IMR-90 (cell line): ENCODE measurements at regions not wholly inside any gene's neighbourhood (a gene's known extent, or its start where the extent isn't known, plus 50 kb on each side); places are given as distances from the start of the nearest gene placed in this dataset.

Experiments
- ATAC-seq: fragments of 200-7000 bp; cut with Tn5 transposase; 2 replicates; pipeline ENCODE4 v1.9.1; 2020; ENCODE audit warnings: low read depth, mild to moderate bottlenecking, moderate library complexity
- BruUV-seq: library from RNA; stranded (reverse); fragments of 400-500 nt; replicated peaks from 2 replicates; lab custom pipeline; 2021; lab: Mats Ljungman, UMichigan
- CTCF ChIA-PET: fragments of 300-600 bp; formaldehyde crosslinking; extraction: SDS; loops from one replicate; lab custom pipeline; 2021; ENCODE audit warnings: antibody characterized with exemption; lab: Yijun Ruan, JAX
- POLR2A ChIA-PET: fragments of 300-600 bp; sonication (Branson Sonifier 250); formaldehyde crosslinking; loops from one replicate; lab custom pipeline; 2022; ENCODE audit warnings: antibody characterized with exemption; ENCODE audit not compliant: unreplicated experiment; lab: Charles Lee
- DNase-seq: peaks from one replicate; pipeline ENCODE4 v3.0.0; 2013
- H2AFZ ChIP-seq: replicated peaks from 2 replicates; pipeline ENCODE3; 2013; ENCODE audit warnings: low read length, mild to moderate bottlenecking; ENCODE audit not compliant: poor library complexity
- H2AK5ac ChIP-seq: 2 replicates; pipeline ENCODE4 v1.6.1; 2013; ENCODE audit warnings: low read depth, low read length, inconsistent platforms
- H2AK9ac ChIP-seq: replicated peaks from 2 replicates; pipeline ENCODE3; 2013; ENCODE audit warnings: mild to moderate bottlenecking, low read depth, low read length, moderate library complexity; ENCODE audit not compliant: poor library complexity
- H2BK120ac ChIP-seq: 2 replicates; pipeline ENCODE4 v1.6.1; 2013; ENCODE audit warnings: low read depth, low read length, inconsistent platforms
- H2BK15ac ChIP-seq: 3 replicates; pipeline ENCODE4 v1.6.1; 2013; ENCODE audit warnings: low read depth, low read length, inconsistent platforms
- H2BK20ac ChIP-seq: 2 replicates; pipeline ENCODE4 v1.6.1; 2013; ENCODE audit warnings: low read depth, mild to moderate bottlenecking, inconsistent platforms, low read length, moderate library complexity
- H2BK5ac ChIP-seq: 2 replicates; pipeline ENCODE4 v1.6.1; 2013; ENCODE audit warnings: mild to moderate bottlenecking, low read depth, low read length, inconsistent platforms; ENCODE audit not compliant: poor library complexity, severe bottlenecking
- H3K14ac ChIP-seq: replicated peaks from 2 replicates; pipeline ENCODE4 v1.6.1; 2013; ENCODE audit warnings: low read depth, low read length, inconsistent platforms
- H3K18ac ChIP-seq: 2 replicates; pipeline ENCODE4 v1.6.1; 2013; ENCODE audit warnings: low read depth, low read length, control low read depth
- H3K23ac ChIP-seq: 2 replicates; pipeline ENCODE4 v1.6.1; 2013; ENCODE audit warnings: low read depth, low read length, inconsistent platforms
- H3K27ac ChIP-seq: 2 replicates; pipeline ENCODE4 v1.5.1; 2013; ENCODE audit warnings: mild to moderate bottlenecking, control low read depth, low read length; ENCODE audit not compliant: insufficient read depth
- H3K27me3 ChIP-seq: 2 replicates; pipeline ENCODE4 v1.6.1; 2013; ENCODE audit warnings: low read length; ENCODE audit not compliant: control insufficient read depth, insufficient read depth
- H3K36me3 ChIP-seq: 2 replicates; pipeline ENCODE4 v1.6.1; 2013; ENCODE audit warnings: low read length, mixed read lengths; ENCODE audit not compliant: control insufficient read depth, insufficient read depth
- H3K4ac ChIP-seq: 2 replicates; pipeline ENCODE4 v1.6.1; 2013; ENCODE audit warnings: low read depth, low read length, inconsistent platforms
- H3K4me1 ChIP-seq: 2 replicates; pipeline ENCODE4 v1.6.1; 2013; ENCODE audit warnings: low read length, mixed read lengths; ENCODE audit not compliant: control insufficient read depth, insufficient read depth
- H3K4me2 ChIP-seq: 2 replicates; pipeline ENCODE4 v1.6.1; 2013; ENCODE audit warnings: low read depth, mild to moderate bottlenecking, control low read depth, low read length, moderate library complexity
- H3K4me3 ChIP-seq: 2 replicates; pipeline ENCODE4 v1.5.1; 2013; ENCODE audit warnings: low read depth, mild to moderate bottlenecking, control low read depth, low read length, moderate library complexity; ENCODE audit not compliant: insufficient read depth
- H3K56ac ChIP-seq: 2 replicates; pipeline ENCODE4 v1.6.1; 2013; ENCODE audit warnings: low read length, inconsistent platforms; ENCODE audit not compliant: insufficient read depth; ENCODE audit errors: extremely low read depth
- H3K79me1 ChIP-seq, 2 experiments: 2 replicates each; pipeline ENCODE4 v1.6.1; 2013; ENCODE audit warnings: low read length in 2 of 2, inconsistent platforms in 1 of 2, low read depth in 1 of 2
- H3K9ac ChIP-seq: 2 replicates; pipeline ENCODE4 v1.6.1; 2013; ENCODE audit warnings: low read depth, low read length, control low read depth
- H3K9me1 ChIP-seq: 2 replicates; pipeline ENCODE4 v1.6.1; 2013; ENCODE audit warnings: low read length, inconsistent platforms; ENCODE audit not compliant: insufficient read depth
- H3K9me3 ChIP-seq: 2 replicates; pipeline ENCODE4 v1.6.1; 2013; ENCODE audit warnings: low read length; ENCODE audit not compliant: control insufficient read depth, insufficient read depth
- H4K20me1 ChIP-seq: 2 replicates; pipeline ENCODE4 v1.6.1; 2013; ENCODE audit warnings: low read length, inconsistent platforms; ENCODE audit not compliant: insufficient read depth
- H4K5ac ChIP-seq: 2 replicates; pipeline ENCODE4 v1.6.1; 2013; ENCODE audit warnings: mild to moderate bottlenecking, low read depth, low read length, control low read depth
- H4K8ac ChIP-seq, 2 experiments: 2 replicates each; pipeline ENCODE4 v1.6.1; 2013; ENCODE audit warnings: low read depth in 2 of 2, low read length in 2 of 2, control low read depth in 1 of 2, inconsistent platforms in 1 of 2
- H4K91ac ChIP-seq: 2 replicates; pipeline ENCODE4 v1.6.1; 2013; ENCODE audit warnings: low read depth, low read length, inconsistent platforms; ENCODE audit not compliant: insufficient read depth
- CHD1 ChIP-seq: IDR thresholded peaks from 2 replicates; pipeline ENCODE4 v1.6.1; 2012; ENCODE audit warnings: low read depth, low read length, improper control_type of control experiment
- WGBS, 2 experiments: methylation state at CpG; one replicate each; pipeline versions ENCODE4 v1.1.5 to v1.1.7; 2013; ENCODE audit warnings: missing lambda C conversion rate in 2 of 2; ENCODE audit not compliant: insufficient read length in 1 of 2; ENCODE audit errors: extremely low coverage in 2 of 2; 5-methylcytosine and 5-hydroxymethylcytosine counted together
- dilution Hi-C: fragments of 300-500 bp; cut with HindIII; formaldehyde crosslinking; loops from one replicate; pipeline ENCODE4 v1.14.3; 2018; ENCODE audit warnings: low sequenced_read_pairs; ENCODE audit not compliant: unreplicated experiment
- in situ Hi-C: fragments of 300-500 bp; cut with MboI; formaldehyde crosslinking; loops from 3 replicates; pipeline ENCODE4 v1.14.3; 2019; ENCODE audit warnings: low sequenced_read_pairs, inconsistent platforms, mixed read lengths
- intact Hi-C: fragments of 100-400 bp; cut with micrococcal nuclease; formaldehyde crosslinking; loops from 2 replicates; pipeline ENCODE4 v1.10.0; 2022
- TF ChIP-seq, protein P1 (sequence below): fragments of 150-350 bp; IDR thresholded peaks from 2 replicates; pipeline ENCODE4 v1.6.1; 2017; ENCODE audit warnings: mild to moderate bottlenecking, antibody characterized with exemption, low read length, low read depth

DNA sequence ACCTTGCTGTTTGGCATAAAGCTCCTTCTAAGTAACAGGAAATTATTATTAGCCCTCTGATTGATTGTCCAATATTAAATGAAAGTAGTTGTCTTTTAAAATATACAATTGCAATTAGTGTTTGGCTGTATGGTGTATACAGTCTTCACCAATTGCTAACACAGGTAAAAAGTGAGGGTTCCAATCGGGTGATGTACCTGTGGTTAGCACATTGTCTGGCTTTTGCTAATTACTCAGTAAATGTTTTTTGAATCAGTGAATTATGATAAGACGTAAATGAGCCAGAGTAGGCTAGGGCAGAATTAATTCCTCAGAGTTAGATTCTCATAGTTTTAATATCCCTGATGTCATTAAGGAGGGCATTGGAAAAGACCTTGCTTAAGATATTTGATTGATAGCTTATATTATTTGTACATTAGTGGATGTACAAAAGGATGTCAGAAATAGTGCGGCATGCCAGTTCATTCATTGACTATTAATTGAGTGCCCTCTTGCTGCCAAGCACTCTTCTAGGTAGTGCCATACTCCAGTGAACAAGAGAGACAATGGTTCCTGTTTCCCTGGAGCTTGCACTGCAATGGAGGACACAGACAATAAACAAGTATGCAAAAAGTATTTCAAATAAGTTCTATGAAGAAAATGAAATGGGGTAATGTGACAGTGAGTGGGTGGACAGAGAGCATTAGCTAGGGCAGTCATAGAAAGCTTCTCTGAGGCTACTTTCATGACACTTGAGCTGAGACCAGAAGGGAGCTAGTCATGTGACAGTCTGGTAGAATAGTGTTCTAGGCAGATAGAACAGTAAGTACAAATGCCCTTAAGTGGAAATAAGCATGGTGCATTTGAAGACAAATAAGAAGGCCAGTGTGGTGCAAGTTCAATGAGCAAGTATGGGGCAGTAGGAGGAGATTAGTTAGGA lies 205.9 kb upstream of the CASK start:
- Histone ChIP-seq H3K9ac (no peak overlapping the region), H4K8ac (no peak overlapping the region), H3K27me3 (peaks cover 2% of the 10 kb centered on the region), H3K9me3 (no peaks in the 10 kb centered on the region), H2BK5ac (no peak overlapping the region), H3K9me1 (no peaks in the 10 kb centered on the region), H2AFZ (no peak overlapping the region), H4K20me1 (no peaks in the 10 kb centered on the region), H3K23ac (no peak overlapping the region), H4K91ac (no peak overlapping the region), H3K56ac (no peak overlapping the region), H2BK20ac (no peak overlapping the region), H3K36me3 (no peaks in the 10 kb centered on the region), H4K5ac (no peak overlapping the region), H3K14ac (no peak overlapping the region), H2AK9ac (no peak overlapping the region), H3K79me1 (no peaks in the 10 kb centered on the region), H2BK120ac (no peak overlapping the region), H3K4me1 (no peaks in the 10 kb centered on the region), H3K27ac (no peak overlapping the region), H3K4me2 (no peak overlapping the region), H2AK5ac (no peak overlapping the region), H3K18ac (no peak overlapping the region), H2BK15ac (no peak overlapping the region), H3K4me3 (no peak overlapping the region), H3K4ac (no peak overlapping the region)
- POLR2A ChIA-PET = no interaction called here
- dilution Hi-C loops (no loop called here), in situ Hi-C loops (no loop called here), intact Hi-C loops (no loop called here)
- 50% methylated on average over 2 of the region's 3 CpGs; no CpG with 5 or more reads in 1 of the 2 experiments for WGBS, 2 experiments
- no TSS peak for BruUV-seq
- CTCF ChIA-PET = no interaction called here
- no peak for DNase-seq
- ATAC-seq = no peak
- no peak for TF ChIP-seq CHD1
- TF ChIP-seq, protein P1, sequence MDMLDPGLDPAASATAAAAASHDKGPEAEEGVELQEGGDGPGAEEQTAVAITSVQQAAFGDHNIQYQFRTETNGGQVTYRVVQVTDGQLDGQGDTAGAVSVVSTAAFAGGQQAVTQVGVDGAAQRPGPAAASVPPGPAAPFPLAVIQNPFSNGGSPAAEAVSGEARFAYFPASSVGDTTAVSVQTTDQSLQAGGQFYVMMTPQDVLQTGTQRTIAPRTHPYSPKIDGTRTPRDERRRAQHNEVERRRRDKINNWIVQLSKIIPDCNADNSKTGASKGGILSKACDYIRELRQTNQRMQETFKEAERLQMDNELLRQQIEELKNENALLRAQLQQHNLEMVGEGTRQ = no peak
